PFSK-1 (cell line): ENCODE measurements at regions not wholly inside any gene's neighbourhood (a gene's known extent, or its start where the extent isn't known, plus 50 kb on each side); places are given as distances from the start of the nearest gene placed in this dataset.

Experiments used
- FOXP2 ChIP-seq: optimal IDR thresholded peaks from 2 replicates; pipeline ENCODE3; 2011; ENCODE audit warnings: borderline replicate concordance, control low read depth, inconsistent platforms; ENCODE audit not compliant: insufficient read depth; ENCODE audit errors: extremely low read length, extremely low read depth
- POLR2AphosphoS5 ChIP-seq: IDR thresholded peaks from 2 replicates; pipeline ENCODE4 v1.6.1; 2012; ENCODE audit warnings: low read depth, mild to moderate bottlenecking, control low read depth, low read length, moderate library complexity
- REST ChIP-seq, 2 experiments: IDR thresholded peaks; 2 replicates each; pipeline versions ENCODE4 v1.6.1 to v1.8.0; 2011 to 2012; ENCODE audit warnings: low read depth in 2 of 2, low read length in 2 of 2, control low read depth in 1 of 2, inconsistent platforms in 1 of 2, mild to moderate bottlenecking in 1 of 2, moderate library complexity in 1 of 2; ENCODE audit not compliant: insufficient read depth in 1 of 2
- SIN3A ChIP-seq: IDR thresholded peaks from 2 replicates; pipeline ENCODE4 v1.6.1; 2012; ENCODE audit warnings: mild to moderate bottlenecking, low read length, moderate library complexity, borderline replicate concordance; ENCODE audit not compliant: insufficient read depth
- TAF1 ChIP-seq: IDR thresholded peaks from 2 replicates; pipeline ENCODE4 v1.6.1; 2012; ENCODE audit warnings: low read length, control low read depth, borderline replicate concordance; ENCODE audit not compliant: insufficient read depth

- TF ChIP-seq FOXP2 (no peak), TAF1 (no peak), SIN3A (no peak), REST (IDR thresholded peaks at IDR 0.05; ENCODE audit: insufficient read depth in 1 of 2, low read depth in 2 of 2, low read length in 2 of 2) (no peak), POLR2AphosphoS5 (no peak)
These were observed 488.3 kb upstream of the SPRED2 start for GRCh38 chr2:65920659-65921058.

GRCh38 chr2:65919550-65920188 lies 487.3 kb upstream of the SPRED2 start:
- TF ChIP-seq POLR2AphosphoS5 (no peak), TAF1 (no peak), SIN3A (no peak), REST (IDR thresholded peaks at IDR 0.05; ENCODE audit: insufficient read depth in 1 of 2, low read depth in 2 of 2, low read length in 2 of 2) (no peak), FOXP2 (no peak)

- TF ChIP-seq POLR2AphosphoS5, result no peak
- no peak for TF ChIP-seq SIN3A
- no peak for TF ChIP-seq REST (IDR thresholded peaks at IDR 0.05; ENCODE audit: insufficient read depth in 1 of 2, low read depth in 2 of 2, low read length in 2 of 2)
These were observed 486.4 kb upstream of the SPRED2 start for GRCh38 chr2:65918760-65919187.

- TF ChIP-seq SIN3A (no peak), REST (IDR thresholded peaks at IDR 0.05; ENCODE audit: insufficient read depth in 1 of 2, low read depth in 2 of 2, low read length in 2 of 2) (no peak), FOXP2 (no peak), POLR2AphosphoS5 (no peak), TAF1 (no peak)
These were observed 485.6 kb upstream of the SPRED2 start for GRCh38 chr2:65917986-65918385.

- no peak for TF ChIP-seq POLR2AphosphoS5
- no peak for TF ChIP-seq FOXP2
- no peak for TF ChIP-seq SIN3A
- TF ChIP-seq REST (IDR thresholded peaks at IDR 0.05; ENCODE audit: insufficient read depth in 1 of 2, low read depth in 2 of 2, low read length in 2 of 2), result no peak
- TF ChIP-seq TAF1, result no peak
These were observed 484.4 kb upstream of the SPRED2 start for GRCh38 chr2:65916785-65917295.
